RPMI7951 (cell line): ENCODE measurements at regions not wholly inside any gene's neighbourhood (a gene's known extent, or its start where the extent isn't known, plus 50 kb on each side); places are given as distances from the start of the nearest gene placed in this dataset.

Source experiments
- DNase-seq: peaks from one replicate; pipeline ENCODE4 v3.0.0-alpha.2; 2012; ENCODE audit warnings: low read depth

GRCh38 chrX:68894513-68895340 is 65.9 kb downstream of the EFNB1 start:
- DNase-seq: peak; percentile 25

DNA sequence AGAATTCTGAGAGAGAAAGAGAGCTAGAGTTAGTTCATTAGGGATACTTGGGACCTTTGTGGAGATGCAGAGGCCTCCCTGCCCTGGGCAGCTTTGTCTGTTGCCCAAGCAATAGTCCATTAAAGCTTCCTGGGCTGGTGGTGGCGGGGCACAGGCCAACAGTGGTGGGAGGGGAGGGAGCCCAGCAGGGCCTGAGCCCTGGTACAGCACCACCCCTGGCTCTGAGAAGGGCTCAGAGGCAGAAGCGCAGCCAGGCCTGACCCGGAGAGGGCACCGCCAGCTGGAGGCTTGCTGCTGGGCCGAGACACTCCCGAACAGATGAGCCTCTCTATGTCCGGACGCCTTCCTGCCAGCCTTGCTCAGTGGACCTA is 65.3 kb downstream of the EFNB1 start:
- no peak for DNase-seq

DNA sequence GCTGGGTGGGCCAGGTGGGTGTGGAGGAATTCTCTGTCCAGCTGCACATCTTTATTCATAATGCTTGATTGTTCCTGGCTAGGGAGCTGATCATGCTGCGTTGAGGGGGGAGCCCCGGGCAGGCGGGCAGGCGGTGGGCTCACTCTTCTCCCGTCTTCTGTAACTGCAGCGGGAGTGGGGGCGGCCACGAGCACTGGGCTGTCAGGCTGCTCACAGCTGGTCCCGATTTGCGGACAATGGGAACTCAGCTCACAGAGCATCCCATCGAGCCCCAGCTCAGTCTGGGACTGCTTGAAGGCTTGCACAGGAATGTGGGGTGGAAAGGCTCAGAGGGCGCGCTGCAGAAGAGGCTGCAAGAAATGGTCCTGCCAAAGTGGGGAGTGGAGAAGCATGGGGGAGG is 63.8 kb downstream of the EFNB1 start:
- no peak for DNase-seq

DNA sequence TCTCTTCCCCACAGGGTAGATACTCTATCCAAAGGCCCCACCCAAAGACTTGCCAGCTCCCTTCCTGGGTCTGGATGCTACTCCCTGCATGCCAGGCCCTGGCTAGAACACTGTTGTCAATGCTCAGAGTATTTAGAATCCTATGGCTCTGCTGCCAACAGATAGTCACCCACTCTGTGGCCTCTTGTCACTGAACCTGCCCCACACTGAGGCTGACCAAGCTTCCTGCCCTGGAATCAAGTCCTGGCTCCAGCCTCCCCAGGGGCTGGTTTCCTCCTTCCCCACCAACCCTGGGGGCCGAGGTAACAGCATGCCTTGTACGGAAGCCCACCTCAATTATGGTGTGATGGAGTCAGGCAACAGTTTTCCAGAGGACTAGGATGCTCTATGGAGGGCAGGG is 63.3 kb downstream of the EFNB1 start:
- DNase-seq: no peak
